ENCODE measurements at regions not wholly inside any gene's neighbourhood (a gene's known extent, or its start where the extent isn't known, plus 50 kb on each side); places are given as distances from the start of the nearest gene placed in this dataset.
A peak's percentile ranks its signal among the peaks of the same experiment; 100 is the strongest.

GRCh38 chr9:84587153-84587552, 82.4 kb upstream of the NTRK2 start:
- TF ChIP-seq CTCF (IDR thresholded peaks at IDR 0.05; ENCODE audit: unreplicated experiment in 3 of 3): no peak
- Mint-ChIP-seq H3K4me3 (no peak overlapping the region), H3K4me1 (peaks cover 12% of the 10 kb centered on the region), H3K27ac (no peak overlapping the region), H3K36me3 (ENCODE audit: low read depth) (no peaks in the 10 kb centered on the region), H3K27me3 (ENCODE audit: low read depth) (no peaks in the 10 kb centered on the region), H3K9me3 (no peaks in the 10 kb centered on the region)

- H3K27ac Mint-ChIP-seq: no peak overlapping the region
- H3K9me3 Mint-ChIP-seq: no peaks in the 10 kb centered on the region
- H3K27me3 Mint-ChIP-seq (ENCODE audit: low read depth): no peaks in the 10 kb centered on the region
- H3K4me3 Mint-ChIP-seq: no peak overlapping the region
- peaks cover 26% of the 10 kb centered on the region for H3K4me1 Mint-ChIP-seq
- H3K36me3 Mint-ChIP-seq (ENCODE audit: low read depth): no peaks in the 10 kb centered on the region
- no peak for TF ChIP-seq CTCF (IDR thresholded peaks at IDR 0.05; ENCODE audit: unreplicated experiment in 3 of 3)
These were observed 80.0 kb upstream of the NTRK2 start for GRCh38 chr9:84589542-84589941.

- Mint-ChIP-seq H3K4me1 (peaks cover 26% of the 10 kb centered on the region), H3K4me3 (no peak overlapping the region), H3K9me3 (no peaks in the 10 kb centered on the region), H3K36me3 (ENCODE audit: low read depth) (no peaks in the 10 kb centered on the region), H3K27me3 (ENCODE audit: low read depth) (no peaks in the 10 kb centered on the region), H3K27ac (no peak overlapping the region)
- TF ChIP-seq CTCF (IDR thresholded peaks at IDR 0.05; ENCODE audit: unreplicated experiment in 3 of 3): no peak
These were observed 78.8 kb upstream of the NTRK2 start for GRCh38 chr9:84590706-84591105.

GRCh38 chr9:84592918-84593317, 76.6 kb upstream of the NTRK2 start:
- Mint-ChIP-seq H3K36me3 (ENCODE audit: low read depth) (no peaks in the 10 kb centered on the region), H3K4me3 (no peak overlapping the region), H3K9me3 (no peaks in the 10 kb centered on the region), H3K27me3 (ENCODE audit: low read depth) (no peaks in the 10 kb centered on the region), H3K4me1 (peaks cover 19% of the 10 kb centered on the region), H3K27ac (peak overlapping the region in 2 of 3 experiments; percentile 44 to 45)
- no peak for TF ChIP-seq CTCF (IDR thresholded peaks at IDR 0.05; ENCODE audit: unreplicated experiment in 3 of 3)

GRCh38 chr9:84593352-84593751, 76.2 kb upstream of the NTRK2 start:
- Mint-ChIP-seq H3K36me3 (ENCODE audit: low read depth) (no peaks in the 10 kb centered on the region), H3K27me3 (ENCODE audit: low read depth) (no peaks in the 10 kb centered on the region), H3K4me3 (no peak overlapping the region), H3K4me1 (peaks cover 19% of the 10 kb centered on the region), H3K27ac (peak overlapping the region in 2 of 3 experiments; percentile 44 to 45), H3K9me3 (no peaks in the 10 kb centered on the region)
- TF ChIP-seq CTCF (IDR thresholded peaks at IDR 0.05; ENCODE audit: unreplicated experiment in 3 of 3): no peak

GRCh38 chr9:84597131-84597530, 72.4 kb upstream of the NTRK2 start:
- no peaks in the 10 kb centered on the region for H3K36me3 Mint-ChIP-seq (ENCODE audit: low read depth)

More at GRCh38 chr9:84597131-84597530, 72.4 kb upstream of the NTRK2 start:
- no peak overlapping the region for H3K4me3 Mint-ChIP-seq
- no peaks in the 10 kb centered on the region for H3K27me3 Mint-ChIP-seq (ENCODE audit: low read depth)
- H3K27ac Mint-ChIP-seq: no peak overlapping the region
- peaks cover 20% of the 10 kb centered on the region for H3K4me1 Mint-ChIP-seq
- no peak for TF ChIP-seq CTCF (IDR thresholded peaks at IDR 0.05; ENCODE audit: unreplicated experiment in 3 of 3)
- H3K9me3 Mint-ChIP-seq: no peaks in the 10 kb centered on the region

All from nephron (organoid).